HG03520 (cell line): ENCODE measurements at regions not wholly inside any gene's neighbourhood (a gene's known extent, or its start where the extent isn't known, plus 50 kb on each side); places are given as distances from the start of the nearest gene placed in this dataset.

Source experiments
- ATAC-seq: cut with Tn5 transposase; IDR thresholded peaks from one replicate; pipeline ENCODE4 v1.9.1; 2021; ENCODE audit warnings: mild to moderate bottlenecking, moderate library complexity; ENCODE audit not compliant: unreplicated experiment

- ATAC-seq, result no peak
Observed at GRCh38 chr3:72290859-72291638, 506.1 kb upstream of the PROK2 start.

GRCh38 chr3:72289692-72290071, 504.7 kb upstream of the PROK2 start:
- ATAC-seq, result no peak

- no peak for ATAC-seq
Observed at GRCh38 chr3:72288955-72289691, 504.2 kb upstream of the PROK2 start.

- ATAC-seq, result no peak
Observed at GRCh38 chr3:72287956-72288355, 503.0 kb upstream of the PROK2 start.

GRCh38 chr3:72285502-72285901, 500.6 kb upstream of the PROK2 start:
- ATAC-seq, result no peak

GRCh38 chr3:72284471-72284870, 499.5 kb upstream of the PROK2 start:
- ATAC-seq, result no peak

- ATAC-seq, result no peak
Observed at GRCh38 chr3:72282918-72283317, 498.0 kb upstream of the PROK2 start.

GRCh38 chr3:72281551-72281950, 496.6 kb upstream of the PROK2 start:
- ATAC-seq, result no peak

- ATAC-seq, result no peak
Observed at GRCh38 chr3:72280876-72281275, 495.9 kb upstream of the PROK2 start.

- no peak for ATAC-seq
Observed at GRCh38 chr3:72279631-72280041, 494.7 kb upstream of the PROK2 start.

- ATAC-seq, result no peak
Observed at GRCh38 chr3:72279068-72279604, 494.2 kb upstream of the PROK2 start.

- no peak for ATAC-seq
Observed at GRCh38 chr3:72278349-72279067, 493.6 kb upstream of the PROK2 start.

GRCh38 chr3:72277710-72278109, 492.8 kb upstream of the PROK2 start:
- no peak for ATAC-seq

GRCh38 chr3:72276806-72277205, 491.9 kb upstream of the PROK2 start:
- ATAC-seq, result no peak

- ATAC-seq, result no peak
Observed at GRCh38 chr3:72275331-72275751, 490.4 kb upstream of the PROK2 start.

GRCh38 chr3:72274493-72275330, 489.8 kb upstream of the PROK2 start:
- ATAC-seq, result no peak

GRCh38 chr3:72273615-72274014, 488.7 kb upstream of the PROK2 start:
- ATAC-seq, result no peak

GRCh38 chr3:72272356-72272755, 487.4 kb upstream of the PROK2 start:
- ATAC-seq, result no peak

- ATAC-seq, result no peak
Observed at GRCh38 chr3:72271923-72272322, 487.0 kb upstream of the PROK2 start.

- ATAC-seq, result no peak
Observed at GRCh38 chr3:72271216-72271615, 486.3 kb upstream of the PROK2 start.

GRCh38 chr3:72270730-72271129, 485.8 kb upstream of the PROK2 start:
- no peak for ATAC-seq
